LNCAP (cell line): ENCODE measurements at regions not wholly inside any gene's neighbourhood (a gene's known extent, or its start where the extent isn't known, plus 50 kb on each side); places are given as distances from the start of the nearest gene placed in this dataset.

Experiments used
- CTCF ChIP-seq: fragments of 450-650 bp; IDR thresholded peaks from 2 replicates; pipeline ENCODE4 v1.5.1; 2017; ENCODE audit warnings: mild to moderate bottlenecking

- TF ChIP-seq CTCF, result no peak
These were observed 59.2 kb upstream of the LY86 start for GRCh38 chr6:6529275-6529674.

- no peak for TF ChIP-seq CTCF
These were observed 55.3 kb upstream of the LY86 start for GRCh38 chr6:6533176-6533575.

- TF ChIP-seq CTCF, result no peak
These were observed 54.1 kb upstream of the LY86 start for GRCh38 chr6:6534399-6534798.

GRCh38 chr6:6537488-6538260 is 50.8 kb upstream of the LY86 start:
- TF ChIP-seq CTCF, result no peak

GRCh38 chr6:6538261-6538660 is 50.3 kb upstream of the LY86 start:
- TF ChIP-seq CTCF, result no peak
